Mesendoderm (in vitro differentiated cells): ENCODE measurements at regions not wholly inside any gene's neighbourhood (a gene's known extent, or its start where the extent isn't known, plus 50 kb on each side); places are given as distances from the start of the nearest gene placed in this dataset.

Source experiments
- DNase-seq: peaks from one replicate; pipeline ENCODE4 v3.0.0; 2013
- H2AK5ac ChIP-seq: 2 replicates; pipeline ENCODE4 v1.6.1; 2013; ENCODE audit warnings: low read length, inconsistent platforms
- H2BK120ac ChIP-seq: 2 replicates; pipeline ENCODE4 v1.6.1; 2013; ENCODE audit warnings: low read depth, mild to moderate bottlenecking, low read length, moderate library complexity, mixed read lengths
- H2BK15ac ChIP-seq: replicated peaks from 2 replicates; pipeline ENCODE4 v1.6.1; 2013; ENCODE audit warnings: low read depth, mild to moderate bottlenecking, moderate library complexity
- H2BK5ac ChIP-seq: 2 replicates; pipeline ENCODE4 v1.6.1; 2013; ENCODE audit warnings: low read length, inconsistent platforms
- H3K18ac ChIP-seq: 2 replicates; pipeline ENCODE4 v1.6.1; 2013; ENCODE audit warnings: mild to moderate bottlenecking, low read length, mixed read lengths
- H3K23ac ChIP-seq: one replicate; pipeline ENCODE4 v1.6.1; 2013; ENCODE audit warnings: low read length
- H3K27ac ChIP-seq: 2 replicates; pipeline ENCODE4 v1.5.1; 2013; ENCODE audit warnings: low read depth, mild to moderate bottlenecking, inconsistent platforms, low read length, moderate library complexity
- H3K27me3 ChIP-seq: 2 replicates; pipeline ENCODE4 v1.6.1; 2013; ENCODE audit warnings: low read length, control low read depth, mild to moderate bottlenecking, inconsistent platforms; ENCODE audit not compliant: insufficient read depth, poor library complexity
- H3K36me3 ChIP-seq: 2 replicates; pipeline ENCODE4 v1.6.1; 2013; ENCODE audit warnings: low read length, inconsistent platforms; ENCODE audit not compliant: control insufficient read depth, insufficient read depth
- H3K4ac ChIP-seq: one replicate; pipeline ENCODE4 v1.6.1; 2013; ENCODE audit warnings: low read depth, mild to moderate bottlenecking, low read length, moderate library complexity
- H3K4me1 ChIP-seq: 2 replicates; pipeline ENCODE4 v1.6.1; 2013; ENCODE audit warnings: low read depth, low read length, inconsistent platforms; ENCODE audit not compliant: control insufficient read depth
- H3K4me2 ChIP-seq: 2 replicates; pipeline ENCODE4 v1.6.1; 2013; ENCODE audit warnings: low read length
- H3K4me3 ChIP-seq: 2 replicates; pipeline ENCODE4 v1.5.1; 2013; ENCODE audit warnings: mild to moderate bottlenecking, low read length
- H3K56ac ChIP-seq: one replicate; pipeline ENCODE4 v1.6.1; 2013; ENCODE audit warnings: low read length
- H3K79me1 ChIP-seq: 2 replicates; pipeline ENCODE4 v1.6.1; 2013; ENCODE audit warnings: low read length, inconsistent platforms
- H3K79me2 ChIP-seq: 2 replicates; pipeline ENCODE4 v1.6.1; 2013; ENCODE audit warnings: mild to moderate bottlenecking, low read length; ENCODE audit not compliant: control insufficient read depth, insufficient read depth
- H3K9ac ChIP-seq: 2 replicates; pipeline ENCODE4 v1.6.1; 2013; ENCODE audit warnings: low read length, inconsistent platforms
- H4K5ac ChIP-seq: one replicate; pipeline ENCODE4 v1.6.1; 2013; ENCODE audit warnings: low read length
- H4K8ac ChIP-seq: one replicate; pipeline ENCODE4 v1.6.1; 2013; ENCODE audit warnings: low read depth, mild to moderate bottlenecking, control low read depth, low read length, moderate library complexity
- WGBS: extraction: QIAGEN DNeasy Blood & Tissue Kit; methylation state at CpG from one replicate; pipeline ENCODE4 v1.1.7; 2013; ENCODE audit warnings: low lambda C conversion rate, missing lambda C conversion rate; ENCODE audit not compliant: insufficient coverage; ENCODE audit errors: extremely low coverage; 5-methylcytosine and 5-hydroxymethylcytosine counted together

DNA sequence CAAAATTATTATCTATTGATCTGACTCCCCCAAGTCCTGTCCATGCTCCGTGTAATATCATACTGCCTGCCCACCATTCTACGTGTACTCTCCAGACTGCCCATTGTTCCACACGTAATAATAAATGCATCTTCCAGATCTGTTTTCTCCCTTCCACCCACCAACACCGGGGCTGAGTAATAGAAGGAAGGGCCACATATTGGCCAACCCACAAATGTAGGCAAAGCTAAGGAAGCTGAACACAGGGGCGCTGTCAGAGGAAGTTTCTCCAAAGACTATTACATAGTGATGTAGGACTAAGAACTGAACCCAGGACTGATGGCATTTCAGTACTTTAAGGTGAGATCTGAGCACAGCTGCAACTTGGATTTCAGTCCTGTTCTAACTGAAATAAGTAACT lies 135.8 kb upstream of the GUCY1A1 start:
- Histone ChIP-seq H3K4ac (no peak overlapping the region), H3K27me3 (no peaks in the 10 kb centered on the region), H2BK5ac (no peak overlapping the region), H3K23ac (no peak overlapping the region), H3K4me3 (no peak overlapping the region), H3K4me1 (peaks cover 4% of the 10 kb centered on the region), H2AK5ac (no peak overlapping the region), H3K79me1 (no peaks in the 10 kb centered on the region), H3K79me2 (no peaks in the 10 kb centered on the region), H4K8ac (no peak overlapping the region), H2BK120ac (peak overlapping the region; percentile 2), H3K9ac (no peak overlapping the region), H2BK15ac (no peak overlapping the region), H3K36me3 (no peaks in the 10 kb centered on the region), H3K56ac (no peak overlapping the region), H3K27ac (no peak overlapping the region), H4K5ac (no peak overlapping the region), H3K18ac (no peak overlapping the region), H3K4me2 (no peak overlapping the region)
- no CpG with 5 or more reads among the region's 5 CpGs for WGBS
- DNase-seq: no peak

DNA sequence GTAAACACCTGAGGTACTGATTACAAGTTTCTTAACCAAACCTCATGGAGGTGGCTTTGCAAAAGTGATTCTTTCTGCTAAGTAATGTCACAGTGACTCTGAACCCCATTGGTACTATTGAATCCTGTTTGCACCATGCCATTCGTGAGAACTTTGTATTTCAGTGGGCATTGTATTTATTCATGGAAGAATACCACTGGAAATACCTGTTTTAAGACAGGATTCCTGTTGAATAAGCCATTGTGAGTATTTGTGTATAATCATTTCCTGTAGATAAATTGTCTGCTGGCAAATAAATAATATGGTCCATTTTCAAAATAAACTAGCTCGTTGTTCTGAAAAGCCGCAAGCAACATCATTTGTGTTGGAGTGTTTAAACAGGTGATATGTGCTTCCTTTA lies 136.4 kb upstream of the GUCY1A1 start:
- H2BK5ac ChIP-seq: no peak overlapping the region
- H3K4ac ChIP-seq: no peak overlapping the region
- no peak overlapping the region for H3K4me2 ChIP-seq
- H3K9ac ChIP-seq: no peak overlapping the region
- no peak overlapping the region for H4K5ac ChIP-seq
- H3K18ac ChIP-seq: no peak overlapping the region
- no peak overlapping the region for H2BK15ac ChIP-seq
- no peaks in the 10 kb centered on the region for H3K27me3 ChIP-seq
- no peak overlapping the region for H2AK5ac ChIP-seq
- H3K79me2 ChIP-seq: no peaks in the 10 kb centered on the region
- no peak overlapping the region for H3K23ac ChIP-seq
- no peaks in the 10 kb centered on the region for H3K36me3 ChIP-seq
- H3K56ac ChIP-seq: no peak overlapping the region
- H3K4me1 ChIP-seq: peaks cover 1% of the 10 kb centered on the region
- no peak overlapping the region for H2BK120ac ChIP-seq
- no peaks in the 10 kb centered on the region for H3K79me1 ChIP-seq
- H3K4me3 ChIP-seq: no peak overlapping the region
- no peak overlapping the region for H4K8ac ChIP-seq
- WGBS: no CpG with 5 or more reads among the region's 3 CpGs
- H3K27ac ChIP-seq: no peak overlapping the region
- DNase-seq: no peak

DNA sequence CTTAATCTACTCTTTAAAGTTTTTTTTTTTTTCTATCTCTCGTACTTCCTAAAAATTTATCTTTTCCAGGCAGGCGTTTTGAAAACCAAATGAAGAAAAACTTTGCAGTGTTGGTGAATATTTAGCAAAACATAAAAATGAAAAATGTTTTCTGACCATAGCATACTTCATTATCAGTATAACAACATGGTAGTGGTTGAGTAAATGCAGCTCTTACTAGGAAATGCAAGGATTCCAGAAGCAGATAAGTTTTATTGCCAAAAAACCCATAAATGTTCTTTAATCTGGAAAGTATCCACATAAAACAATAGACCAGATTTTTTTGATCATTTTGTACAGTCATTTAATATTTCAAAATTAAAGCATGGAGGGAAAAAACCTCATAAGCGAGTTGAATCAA lies 136.9 kb upstream of the GUCY1A1 start:
- H3K4me3 ChIP-seq: no peak overlapping the region
- no peak overlapping the region for H3K27ac ChIP-seq
- H3K9ac ChIP-seq: no peak overlapping the region
- H3K4me2 ChIP-seq: no peak overlapping the region
- DNase-seq: no peak
- no peak overlapping the region for H3K56ac ChIP-seq
- no peak overlapping the region for H4K5ac ChIP-seq
- H3K18ac ChIP-seq: no peak overlapping the region
- no peak overlapping the region for H2BK15ac ChIP-seq
- no peak overlapping the region for H4K8ac ChIP-seq
- H3K36me3 ChIP-seq: no peaks in the 10 kb centered on the region
- H3K4ac ChIP-seq: no peak overlapping the region
- H3K23ac ChIP-seq: no peak overlapping the region
- no peaks in the 10 kb centered on the region for H3K79me1 ChIP-seq
- no peak overlapping the region for H2BK120ac ChIP-seq
- 100% methylated on average over 1 of the region's 3 CpGs for WGBS
- no peak overlapping the region for H2BK5ac ChIP-seq
- H3K4me1 ChIP-seq: no peaks in the 10 kb centered on the region
- no peak overlapping the region for H2AK5ac ChIP-seq
- H3K27me3 ChIP-seq: no peaks in the 10 kb centered on the region
- no peaks in the 10 kb centered on the region for H3K79me2 ChIP-seq

DNA sequence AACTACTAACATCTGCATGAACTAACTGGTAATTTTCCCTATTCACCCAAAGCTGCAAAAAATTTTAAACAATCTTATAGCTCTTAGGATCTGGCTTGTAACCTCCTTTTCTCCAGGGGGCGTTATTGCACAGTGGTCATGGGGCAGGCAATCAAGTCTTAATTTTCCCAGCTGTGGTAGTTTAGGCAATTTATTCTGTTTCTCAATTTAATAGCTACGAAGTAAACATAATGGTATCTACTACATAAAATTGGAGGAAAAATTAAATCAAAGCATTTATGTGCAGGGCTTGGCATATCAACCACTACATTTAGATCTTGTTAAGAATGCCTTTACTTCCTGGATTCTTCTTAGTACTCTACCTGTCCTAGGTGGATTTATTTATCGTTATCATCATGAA lies 137.4 kb upstream of the GUCY1A1 start:
- Histone ChIP-seq H3K9ac (no peak overlapping the region), H2BK15ac (no peak overlapping the region), H3K4me1 (no peaks in the 10 kb centered on the region), H3K4ac (no peak overlapping the region), H3K36me3 (no peaks in the 10 kb centered on the region), H3K79me2 (no peaks in the 10 kb centered on the region), H4K8ac (no peak overlapping the region), H2AK5ac (no peak overlapping the region), H3K27ac (no peak overlapping the region), H4K5ac (no peak overlapping the region), H3K56ac (no peak overlapping the region), H2BK120ac (no peak overlapping the region), H2BK5ac (no peak overlapping the region), H3K23ac (no peak overlapping the region), H3K27me3 (no peaks in the 10 kb centered on the region), H3K18ac (no peak overlapping the region), H3K79me1 (no peaks in the 10 kb centered on the region), H3K4me3 (no peak overlapping the region), H3K4me2 (no peak overlapping the region)
- DNase-seq: peak; percentile 54
- WGBS: no CpG with 5 or more reads among the region's 3 CpGs

DNA sequence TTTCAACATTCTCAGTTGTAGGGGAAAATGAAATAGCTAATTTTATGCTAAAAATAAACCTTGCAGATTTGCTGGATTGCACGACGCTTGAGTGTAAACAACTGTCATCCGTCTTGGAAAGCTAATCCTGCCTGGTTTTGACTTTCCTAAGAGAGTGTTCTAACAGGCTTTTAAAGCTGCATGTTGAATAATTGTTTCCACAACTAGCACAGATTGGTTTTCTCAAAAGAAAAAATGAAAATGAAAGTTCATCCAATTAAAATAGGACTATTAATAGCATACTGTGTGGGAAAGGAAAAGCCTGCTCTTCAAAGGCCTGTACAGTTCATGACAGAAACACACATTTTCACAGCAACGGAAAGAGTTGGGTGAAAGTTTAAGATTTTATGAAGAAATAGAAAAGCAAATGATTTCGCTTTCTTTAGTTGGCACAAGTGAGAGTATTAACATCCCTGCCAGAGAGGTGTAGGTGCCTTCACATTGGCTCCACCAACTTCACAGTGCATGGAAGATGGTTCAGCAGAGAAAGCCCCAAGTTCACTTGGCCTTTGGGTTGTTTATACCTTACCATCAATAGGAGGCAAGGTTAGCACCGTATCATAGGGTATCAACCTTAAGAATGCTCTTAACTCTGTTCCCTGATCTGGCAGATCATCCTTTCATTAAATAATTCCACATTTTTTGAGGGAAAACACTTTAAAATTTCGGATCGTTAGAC lies 140.0 kb upstream of the GUCY1A1 start:
- Histone ChIP-seq H3K4me2 (no peak overlapping the region), H3K79me1 (no peaks in the 10 kb centered on the region), H2BK5ac (no peak overlapping the region), H3K27me3 (no peaks in the 10 kb centered on the region), H3K4ac (no peak overlapping the region), H3K56ac (no peak overlapping the region), H2BK15ac (no peak overlapping the region), H3K18ac (no peak overlapping the region), H4K5ac (no peak overlapping the region), H3K79me2 (no peaks in the 10 kb centered on the region), H3K27ac (no peak overlapping the region), H3K4me3 (no peak overlapping the region), H3K4me1 (no peaks in the 10 kb centered on the region), H3K36me3 (no peaks in the 10 kb centered on the region), H3K23ac (no peak overlapping the region), H2AK5ac (no peak overlapping the region), H3K9ac (no peak overlapping the region), H4K8ac (no peak overlapping the region), H2BK120ac (no peak overlapping the region)
- no peak for DNase-seq
- WGBS: 100% methylated on average over 1 of the region's 8 CpGs

DNA sequence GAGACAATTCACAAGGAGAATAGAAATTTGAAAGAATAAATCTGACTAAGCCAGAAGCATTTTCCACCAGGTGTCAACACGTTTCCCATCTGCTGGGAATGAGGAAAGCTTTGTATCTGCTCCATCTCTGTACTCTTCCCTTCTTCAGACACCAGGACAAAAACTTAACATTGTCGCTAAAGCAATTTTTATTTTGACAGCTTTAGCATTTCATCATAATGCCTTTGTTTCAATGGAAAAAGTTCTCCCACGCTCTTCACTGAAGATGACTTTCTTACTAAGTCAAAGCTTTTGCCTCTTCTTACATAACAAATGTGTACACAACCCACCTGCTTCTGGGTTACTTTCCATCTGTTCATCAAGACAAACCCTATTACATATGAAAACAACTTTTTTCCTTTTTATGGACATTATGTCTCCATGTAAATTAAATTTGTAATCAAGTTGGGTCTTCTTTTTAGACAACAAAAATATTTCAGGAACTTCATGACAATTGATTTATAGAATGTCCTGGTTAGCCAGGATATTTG lies 141.7 kb upstream of the GUCY1A1 start:
- no peaks in the 10 kb centered on the region for H3K36me3 ChIP-seq
- no peak overlapping the region for H2BK15ac ChIP-seq
- no peak overlapping the region for H2BK120ac ChIP-seq
- H3K4ac ChIP-seq: no peak overlapping the region
- no peak overlapping the region for H4K8ac ChIP-seq
- H2BK5ac ChIP-seq: no peak overlapping the region
- no peak overlapping the region for H3K56ac ChIP-seq
- no peaks in the 10 kb centered on the region for H3K79me2 ChIP-seq
- no peak overlapping the region for H2AK5ac ChIP-seq
- no peak overlapping the region for H3K27ac ChIP-seq
- no peak for DNase-seq
- no peaks in the 10 kb centered on the region for H3K27me3 ChIP-seq
- H3K4me2 ChIP-seq: no peak overlapping the region
- no peaks in the 10 kb centered on the region for H3K79me1 ChIP-seq
- no peak overlapping the region for H3K4me3 ChIP-seq
- no peak overlapping the region for H4K5ac ChIP-seq
- no peaks in the 10 kb centered on the region for H3K4me1 ChIP-seq
- no peak overlapping the region for H3K18ac ChIP-seq
- no CpG with 5 or more reads among the region's 3 CpGs for WGBS
- no peak overlapping the region for H3K9ac ChIP-seq
- H3K23ac ChIP-seq: no peak overlapping the region
